Astrocyte of the cerebellum (primary cell): ENCODE measurements at regions not wholly inside any gene's neighbourhood (a gene's known extent, or its start where the extent isn't known, plus 50 kb on each side); places are given as distances from the start of the nearest gene placed in this dataset.
"Not testable (repeated sequence)": the region's sequence is repeated elsewhere in the genome, so short reads cannot be mapped to it uniquely, and the experiment has no call there.

Experiments
- DNase-seq: peaks from one replicate; pipeline ENCODE4 v3.0.0-alpha.2; 2011; ENCODE audit warnings: low read depth
- H3K4me3 ChIP-seq: 2 replicates; pipeline ENCODE4 v1.5.1; 2011; ENCODE audit warnings: mild to moderate bottlenecking, low read depth, low read length, moderate library complexity
- CTCF ChIP-seq: IDR thresholded peaks from 2 replicates; pipeline ENCODE4 v1.5.1; 2012; ENCODE audit warnings: low read length, low read depth, moderate library complexity, mild to moderate bottlenecking; ENCODE audit errors: missing control alignments
- in situ Hi-C: cut with HindIII; loops from 2 replicates; pipeline ENCODE4 v1.10.0; 2017; ENCODE audit warnings: low sequenced_read_pairs

DNA sequence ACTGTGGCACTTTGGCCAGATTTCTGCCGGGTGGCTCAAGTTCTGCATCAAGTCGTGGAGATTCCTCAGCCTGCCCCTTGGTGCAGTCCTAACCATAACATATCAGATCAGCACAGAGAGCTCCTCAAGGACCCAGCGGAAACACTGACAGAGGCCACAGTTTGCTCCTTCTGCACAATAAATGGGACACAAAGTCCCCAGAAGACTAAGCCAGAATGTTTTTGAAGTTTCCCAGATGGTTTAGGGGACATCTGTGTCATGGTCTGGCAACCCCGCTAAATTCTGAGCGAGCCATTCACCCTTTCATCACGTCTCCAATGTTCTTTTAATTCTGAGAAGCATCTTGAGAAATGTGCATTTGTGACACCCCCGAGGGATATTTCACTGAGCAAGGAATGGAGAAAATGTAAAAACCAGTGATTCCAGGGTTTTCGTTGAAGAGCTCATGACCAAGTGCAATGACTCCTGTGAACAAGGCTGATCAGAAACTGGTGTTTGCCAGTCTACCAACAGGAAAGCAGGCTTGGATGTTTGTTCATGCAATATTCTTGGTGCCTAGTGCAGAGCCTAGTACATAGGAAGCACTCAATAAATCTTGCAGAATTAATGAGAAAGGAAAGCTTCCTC, 64.8 kb upstream of the LMCD1 start:
- no peak for TF ChIP-seq CTCF
- no peak overlapping the region for H3K4me3 ChIP-seq
- in situ Hi-C loops: no loop called here
- DNase-seq: no peak

- in situ Hi-C loops: no loop called here
- no peak overlapping the region for H3K4me3 ChIP-seq
- no peak for DNase-seq
- TF ChIP-seq CTCF: no peak
Observed at GRCh38 chr3:8438507-8439079, 63.0 kb upstream of the LMCD1 start.

DNA sequence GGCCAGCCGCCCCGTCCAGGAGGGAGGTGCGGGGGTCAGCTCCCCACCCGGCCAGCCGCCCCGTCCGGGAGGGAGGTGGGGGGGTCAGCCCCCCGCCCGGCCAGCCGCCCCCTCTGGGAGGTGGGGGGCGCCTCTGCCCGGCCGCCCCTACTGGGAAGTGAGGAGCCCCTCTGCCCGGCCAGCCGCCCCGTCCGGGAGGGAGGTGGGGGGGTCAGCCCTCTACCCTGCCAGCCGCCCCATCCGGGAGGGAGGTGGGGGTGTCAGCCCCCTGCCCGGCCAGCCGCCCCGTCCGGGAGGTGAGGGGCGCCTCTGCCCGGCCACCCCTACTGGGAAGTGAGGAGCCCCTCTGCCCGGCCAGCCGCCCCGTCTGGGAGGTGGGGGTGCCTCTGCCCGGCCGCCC, 61.5 kb upstream of the LMCD1 start:
- in situ Hi-C loops, DNase-seq, H3K4me3 ChIP-seq: not testable (repeated sequence)

DNA sequence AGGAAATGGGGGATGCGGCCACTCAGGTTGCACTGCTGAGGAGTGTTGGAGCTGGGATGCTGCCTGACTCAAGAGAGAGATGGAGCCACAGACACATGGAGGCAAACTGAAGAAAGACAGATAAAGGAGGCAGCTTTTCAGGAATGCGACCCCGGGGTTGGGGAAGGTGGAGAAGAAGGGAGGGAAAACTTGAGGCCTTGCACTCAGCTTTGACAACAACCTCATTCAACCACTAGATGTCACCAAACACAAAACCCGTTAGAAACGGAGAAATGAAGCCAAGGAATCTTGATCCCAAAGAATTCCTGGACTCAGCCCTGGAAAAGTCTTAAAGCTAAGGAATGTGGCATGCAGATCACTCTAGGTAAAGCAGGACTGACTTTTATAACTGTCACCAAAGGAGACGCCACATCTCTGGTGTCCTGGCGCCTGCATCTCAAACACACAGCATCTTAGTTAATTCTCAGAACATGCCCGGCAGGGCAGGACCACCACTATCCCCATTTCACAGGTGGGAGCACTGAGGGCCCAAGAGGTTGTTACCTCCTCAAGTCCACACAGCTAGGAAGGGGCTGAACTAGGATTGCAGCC, 59.6 kb upstream of the LMCD1 start:
- peak; percentile 74 for DNase-seq
- no peak overlapping the region for H3K4me3 ChIP-seq
- peak; percentile 82 for TF ChIP-seq CTCF
- in situ Hi-C loops: no loop called here

- in situ Hi-C loops: no loop called here
- no peak for TF ChIP-seq CTCF
Observed at GRCh38 chr3:8442993-8443650, 58.5 kb upstream of the LMCD1 start.

GRCh38 chr3:8443829-8444791, 57.5 kb upstream of the LMCD1 start:
- TF ChIP-seq CTCF: no peak
- in situ Hi-C loops: no loop called here
- peak; percentile 96 for DNase-seq
- no peak overlapping the region for H3K4me3 ChIP-seq

More at GRCh38 chr3:8442993-8443650, 58.5 kb upstream of the LMCD1 start:
- no peak overlapping the region for H3K4me3 ChIP-seq
- DNase-seq: no peak
